T47D (cell line): ENCODE measurements at regions not wholly inside any gene's neighbourhood (a gene's known extent, or its start where the extent isn't known, plus 50 kb on each side); places are given as distances from the start of the nearest gene placed in this dataset.

ENCODE experiments used
- DNase-seq, 2 experiments: peaks; one replicate each; pipeline versions ENCODE4 v3.0.0 to v3.0.0-alpha.2; 2011 to 2012; ENCODE audit warnings: low read depth in 1 of 2, low spot score in 1 of 2
- JUND ChIP-seq: IDR thresholded peaks from 2 replicates; pipeline ENCODE4 v1.6.1; 2012; ENCODE audit warnings: low read depth
- in situ Hi-C: cut with HindIII; loops from 2 replicates; pipeline ENCODE4 v1.10.0; 2016; ENCODE audit warnings: low sequenced_read_pairs, low pct_unique_long_range_greater_than_20kb

- TF ChIP-seq JUND: no peak
- in situ Hi-C loops: no loop called here
- no peak for DNase-seq
These were observed 435.5 kb downstream of the DTWD2 start for GRCh38 chr5:118552731-118553360.

- DNase-seq: no peak
- TF ChIP-seq JUND: no peak
- in situ Hi-C loops: no loop called here
These were observed 436.2 kb downstream of the DTWD2 start for GRCh38 chr5:118552146-118552545.

- in situ Hi-C loops: no loop called here
- no peak for TF ChIP-seq JUND
- no peak for DNase-seq
These were observed 436.6 kb downstream of the DTWD2 start for GRCh38 chr5:118551716-118552115.

GRCh38 chr5:118551031-118551430, 437.3 kb downstream of the DTWD2 start:
- no peak for TF ChIP-seq JUND
- DNase-seq: no peak
- in situ Hi-C loops: no loop called here

GRCh38 chr5:118548761-118549720, 439.3 kb downstream of the DTWD2 start:
- no peak for TF ChIP-seq JUND
- no peak for DNase-seq
- in situ Hi-C loops: no loop called here

- no peak for DNase-seq
- in situ Hi-C loops: no loop called here
- no peak for TF ChIP-seq JUND
These were observed 442.9 kb downstream of the DTWD2 start for GRCh38 chr5:118545470-118545869.

- in situ Hi-C loops: no loop called here
- DNase-seq: no peak
- TF ChIP-seq JUND: no peak
These were observed 443.4 kb downstream of the DTWD2 start for GRCh38 chr5:118544887-118545449.

GRCh38 chr5:118533923-118534322, 454.4 kb downstream of the DTWD2 start:
- TF ChIP-seq JUND: no peak
- in situ Hi-C loops: no loop called here
- DNase-seq: no peak

GRCh38 chr5:118533156-118533555, 455.2 kb downstream of the DTWD2 start:
- in situ Hi-C loops: no loop called here
- no peak for DNase-seq
- no peak for TF ChIP-seq JUND

GRCh38 chr5:118531276-118531675, 457.1 kb downstream of the DTWD2 start:
- in situ Hi-C loops: no loop called here
- peak in 1 of 2 experiments; percentile 60 for DNase-seq
- TF ChIP-seq JUND: no peak

- no peak for DNase-seq
- TF ChIP-seq JUND: no peak
These were observed 458.8 kb downstream of the DTWD2 start for GRCh38 chr5:118529361-118530144.

GRCh38 chr5:118522626-118523025, 465.7 kb downstream of the DTWD2 start:
- no peak for TF ChIP-seq JUND
- in situ Hi-C loops: no loop called here
- DNase-seq: no peak

More at GRCh38 chr5:118529361-118530144, 458.8 kb downstream of the DTWD2 start:
- in situ Hi-C loops: no loop called here
